Kidney (tissue), 13 donors: ENCODE measurements at regions not wholly inside any gene's neighbourhood (a gene's known extent, or its start where the extent isn't known, plus 50 kb on each side); places are given as distances from the start of the nearest gene placed in this dataset.

Source experiments
- DNase-seq, 5 donors: peaks; one replicate each; pipeline ENCODE4 v3.0.0-alpha.2; 2013 to 2020
- FAIRE-seq: peaks from 2 replicates; lab custom pipeline; 2012; peaks lifted over from hg19 to GRCh38; lab: Jason Lieb, UNC
- H3K27ac ChIP-seq, 2 donors: one replicate each; pipeline ENCODE4 v1.7.0; 2013; ENCODE audit warnings: low read depth in 2 of 2, low read length in 2 of 2, inconsistent platforms in 1 of 2
- H3K27me3 ChIP-seq: one replicate; pipeline ENCODE4 v1.7.1; 2013; ENCODE audit warnings: low read length, inconsistent platforms; ENCODE audit not compliant: control insufficient read depth, insufficient read depth
- H3K36me3 ChIP-seq, 3 donors: one replicate each; pipeline versions ENCODE4 v1.7.0 to v1.7.1; 2013; ENCODE audit warnings: low read length in 3 of 3, control low read depth in 1 of 3, inconsistent platforms in 1 of 3; ENCODE audit not compliant: insufficient read depth in 3 of 3, control insufficient read depth in 2 of 3
- H3K4me1 ChIP-seq, 3 donors: one replicate each; pipeline versions ENCODE4 v1.7.0 to v1.7.1; 2013; ENCODE audit warnings: low read length in 3 of 3, inconsistent platforms in 1 of 3, low read depth in 1 of 3; ENCODE audit not compliant: control insufficient read depth in 2 of 3, insufficient read depth in 2 of 3
- H3K4me3 ChIP-seq, 3 donors: one replicate each; pipeline versions ENCODE4 v1.7.0 to v1.8.1; 2013; ENCODE audit warnings: low read length in 3 of 3, control low read depth in 1 of 3, inconsistent platforms in 1 of 3
- H3K9ac ChIP-seq, 3 donors: one replicate each; pipeline versions ENCODE4 v1.7.0 to v1.7.1; 2013; ENCODE audit warnings: low read length in 3 of 3, control low read depth in 1 of 3, inconsistent platforms in 1 of 3
- H3K9me3 ChIP-seq, 3 donors: one replicate each; pipeline versions ENCODE4 v1.7.0 to v1.7.1; 2013; ENCODE audit warnings: low read length in 3 of 3, control low read depth in 1 of 3, inconsistent platforms in 1 of 3; ENCODE audit not compliant: control insufficient read depth in 2 of 3, insufficient read depth in 1 of 3
- intact Hi-C: fragments of 100-400 bp; cut with DNase I; formaldehyde crosslinking; loops from one replicate; pipeline ENCODE4 v1.11.1; 2022
- TF ChIP-seq, protein P1 (sequence below): IDR thresholded peaks from 3 replicates; pipeline ENCODE4 v1.5.1; 2012; ENCODE audit warnings: mild to moderate bottlenecking, moderate library complexity, borderline replicate concordance; ENCODE audit not compliant: insufficient read depth; ENCODE audit errors: extremely low read depth
- donor health status: control.
- donor health status: control.
- donor health status: control.
- donor health status: control.
- donor health status: control.
- donor health status: DM: yes; HTN: yes; CAD: no.
- donor health status: Normal renal cell carcinoma (clear cell type).

GRCh38 chr2:67268797-67269196, 128.3 kb upstream of the ETAA1 start:
- H3K36me3 ChIP-seq, result no peaks in the 10 kb centered on the region
- no peak overlapping the region for H3K4me3 ChIP-seq
- TF ChIP-seq, protein P1, sequence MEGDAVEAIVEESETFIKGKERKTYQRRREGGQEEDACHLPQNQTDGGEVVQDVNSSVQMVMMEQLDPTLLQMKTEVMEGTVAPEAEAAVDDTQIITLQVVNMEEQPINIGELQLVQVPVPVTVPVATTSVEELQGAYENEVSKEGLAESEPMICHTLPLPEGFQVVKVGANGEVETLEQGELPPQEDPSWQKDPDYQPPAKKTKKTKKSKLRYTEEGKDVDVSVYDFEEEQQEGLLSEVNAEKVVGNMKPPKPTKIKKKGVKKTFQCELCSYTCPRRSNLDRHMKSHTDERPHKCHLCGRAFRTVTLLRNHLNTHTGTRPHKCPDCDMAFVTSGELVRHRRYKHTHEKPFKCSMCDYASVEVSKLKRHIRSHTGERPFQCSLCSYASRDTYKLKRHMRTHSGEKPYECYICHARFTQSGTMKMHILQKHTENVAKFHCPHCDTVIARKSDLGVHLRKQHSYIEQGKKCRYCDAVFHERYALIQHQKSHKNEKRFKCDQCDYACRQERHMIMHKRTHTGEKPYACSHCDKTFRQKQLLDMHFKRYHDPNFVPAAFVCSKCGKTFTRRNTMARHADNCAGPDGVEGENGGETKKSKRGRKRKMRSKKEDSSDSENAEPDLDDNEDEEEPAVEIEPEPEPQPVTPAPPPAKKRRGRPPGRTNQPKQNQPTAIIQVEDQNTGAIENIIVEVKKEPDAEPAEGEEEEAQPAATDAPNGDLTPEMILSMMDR, result no peak
- intact Hi-C loops, result no loop called here
- H3K27ac ChIP-seq, result no peak overlapping the region
- H3K4me1 ChIP-seq, result no peaks in the 10 kb centered on the region
- no peak for FAIRE-seq
- DNase-seq, result no peak
- no peaks in the 10 kb centered on the region for H3K27me3 ChIP-seq
- H3K9me3 ChIP-seq, result no peaks in the 10 kb centered on the region
- H3K9ac ChIP-seq, result no peak overlapping the region

DNA sequence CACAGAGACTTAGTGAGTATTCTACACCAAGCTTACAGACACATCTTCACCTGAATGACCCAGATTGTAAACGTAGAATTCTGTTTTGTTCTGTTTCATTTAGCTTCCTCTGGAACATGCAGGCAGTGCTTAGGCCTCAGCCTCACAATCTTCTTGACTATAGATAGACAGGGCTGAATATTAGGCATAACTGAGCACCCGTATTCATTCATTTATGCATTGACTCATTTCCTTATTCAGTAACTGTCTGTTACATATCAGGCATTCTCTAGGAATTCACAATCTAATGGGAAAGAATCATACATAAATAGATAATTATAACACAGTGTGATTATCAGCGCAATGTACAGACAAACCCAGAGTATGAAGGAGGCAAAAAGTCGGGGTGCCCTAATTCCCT, 124.9 kb upstream of the ETAA1 start:
- no peak for FAIRE-seq
- H3K36me3 ChIP-seq, result no peaks in the 10 kb centered on the region
- H3K9ac ChIP-seq, result no peak overlapping the region
- H3K4me1 ChIP-seq, result peaks cover 0 to 7% (median 0%) of the 10 kb centered on the region in 3 donors
- H3K27ac ChIP-seq, result no peak overlapping the region
- intact Hi-C loops, result no loop called here
- no peak overlapping the region for H3K4me3 ChIP-seq
- TF ChIP-seq, protein P1, result no peak
- DNase-seq, result no peak
- no peaks in the 10 kb centered on the region for H3K27me3 ChIP-seq
- H3K9me3 ChIP-seq, result no peaks in the 10 kb centered on the region

DNA sequence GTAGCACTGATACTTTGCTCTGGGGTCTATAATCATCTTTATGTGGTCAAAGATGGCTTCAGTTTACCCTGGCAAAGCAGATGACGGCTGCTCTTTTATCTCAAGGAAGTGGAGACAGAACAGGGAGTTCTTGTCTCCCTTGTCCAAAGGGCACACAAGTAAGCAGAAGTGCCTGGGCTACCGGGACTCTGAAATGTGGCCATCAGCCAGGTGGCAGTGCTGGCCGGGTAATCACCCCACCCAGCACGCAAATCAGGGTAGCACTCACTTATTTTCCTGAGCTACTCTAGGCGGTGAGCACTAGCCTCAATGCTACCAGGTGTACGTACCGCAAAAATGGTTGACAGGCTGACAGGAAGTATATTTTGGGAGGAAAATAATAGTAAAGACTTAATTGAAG, 119.7 kb upstream of the ETAA1 start:
- intact Hi-C loops, result no loop called here
- DNase-seq (no peak), FAIRE-seq (no peak)
- H3K4me1 ChIP-seq, result peaks cover 0 to 10% (median 0%) of the 10 kb centered on the region in 3 donors
- no peaks in the 10 kb centered on the region for H3K9me3 ChIP-seq
- no peak overlapping the region for H3K27ac ChIP-seq
- no peaks in the 10 kb centered on the region for H3K27me3 ChIP-seq
- no peak overlapping the region for H3K9ac ChIP-seq
- TF ChIP-seq, protein P1, result peak; percentile 4
- no peak overlapping the region for H3K4me3 ChIP-seq
- no peaks in the 10 kb centered on the region for H3K36me3 ChIP-seq

DNA sequence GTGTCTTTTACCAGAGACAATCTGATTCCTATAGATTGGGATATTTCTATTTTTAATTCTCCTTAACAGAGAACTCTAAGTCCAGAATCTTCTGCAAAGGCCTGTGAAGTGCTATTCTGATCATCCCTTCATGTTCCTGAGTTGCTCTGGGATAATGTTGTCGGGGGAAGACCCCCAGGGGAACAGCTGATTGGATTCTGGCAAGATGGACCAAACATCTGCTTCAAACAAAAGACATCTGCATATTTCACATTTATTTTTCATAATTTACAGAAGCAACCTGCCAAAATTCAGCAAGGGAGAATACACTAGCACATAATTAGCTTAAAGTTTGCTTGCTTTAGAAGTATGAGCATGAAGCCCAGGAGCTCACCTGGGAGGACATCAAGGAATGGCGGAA, 116.0 kb upstream of the ETAA1 start:
- H3K4me1 ChIP-seq, result peaks cover 0 to 10% (median 0%) of the 10 kb centered on the region in 3 donors
- no peaks in the 10 kb centered on the region for H3K27me3 ChIP-seq
- H3K36me3 ChIP-seq, result no peaks in the 10 kb centered on the region
- no peak overlapping the region for H3K9ac ChIP-seq
- no peak overlapping the region for H3K27ac ChIP-seq
- DNase-seq (no peak), FAIRE-seq (no peak)
- intact Hi-C loops, result no loop called here
- no peaks in the 10 kb centered on the region for H3K9me3 ChIP-seq
- H3K4me3 ChIP-seq, result no peak overlapping the region
- TF ChIP-seq, protein P1, result no peak
